ENCODE measurements at regions not wholly inside any gene's neighbourhood (a gene's known extent, or its start where the extent isn't known, plus 50 kb on each side); places are given as distances from the start of the nearest gene placed in this dataset.

GRCh38 chr2:20137884-20138283 is 86.5 kb upstream of the LAPTM4A start:
- DNase-seq = no peak
- H3K4me3 ChIP-seq = no peak overlapping the region
- no peaks in the 10 kb centered on the region for H3K9me3 ChIP-seq (replicated peaks)
- no peaks in the 10 kb centered on the region for H3K36me3 ChIP-seq
- H3K4me1 ChIP-seq = no peaks in the 10 kb centered on the region
- intact Hi-C loops (cut with micrococcal nuclease) = no loop called here
- H3K27me3 ChIP-seq (ENCODE audit: low read depth) = peaks cover 22% of the 10 kb centered on the region
- no peak overlapping the region for H3K27ac ChIP-seq (replicated peaks)
- TF ChIP-seq CTCF (IDR thresholded peaks at IDR 0.05; ENCODE audit: borderline replicate concordance) = no peak

- H3K9me3 ChIP-seq (replicated peaks) = no peaks in the 10 kb centered on the region
- DNase-seq = no peak
- H3K27ac ChIP-seq (replicated peaks) = no peak overlapping the region
- H3K4me1 ChIP-seq = no peaks in the 10 kb centered on the region
- no peak for TF ChIP-seq CTCF (IDR thresholded peaks at IDR 0.05; ENCODE audit: borderline replicate concordance)
- H3K36me3 ChIP-seq = no peaks in the 10 kb centered on the region
- intact Hi-C loops (cut with micrococcal nuclease) = no loop called here
- peaks cover 26% of the 10 kb centered on the region for H3K27me3 ChIP-seq (ENCODE audit: low read depth)
- H3K4me3 ChIP-seq = no peak overlapping the region
Observed at GRCh38 chr2:20137131-20137571, 85.7 kb upstream of the LAPTM4A start.

GRCh38 chr2:20136149-20136548 is 84.7 kb upstream of the LAPTM4A start:
- Histone ChIP-seq H3K9me3 (replicated peaks) (no peaks in the 10 kb centered on the region), H3K4me1 (no peaks in the 10 kb centered on the region), H3K27me3 (ENCODE audit: low read depth) (peaks cover 26% of the 10 kb centered on the region), H3K36me3 (no peaks in the 10 kb centered on the region), H3K4me3 (no peak overlapping the region), H3K27ac (replicated peaks) (no peak overlapping the region)
- intact Hi-C loops (cut with micrococcal nuclease) = no loop called here
- no peak for DNase-seq
- TF ChIP-seq CTCF (IDR thresholded peaks at IDR 0.05; ENCODE audit: borderline replicate concordance) = no peak

GRCh38 chr2:20135631-20136050 is 84.2 kb upstream of the LAPTM4A start:
- no peak overlapping the region for H3K27ac ChIP-seq (replicated peaks)
- H3K4me3 ChIP-seq = no peak overlapping the region
- no peaks in the 10 kb centered on the region for H3K4me1 ChIP-seq
- H3K27me3 ChIP-seq (ENCODE audit: low read depth) = peaks cover 26% of the 10 kb centered on the region
- peak; percentile 69 for TF ChIP-seq CTCF (IDR thresholded peaks at IDR 0.05; ENCODE audit: borderline replicate concordance)
- no peaks in the 10 kb centered on the region for H3K36me3 ChIP-seq
- DNase-seq = peak; percentile 44
- intact Hi-C loops (cut with micrococcal nuclease) = no loop called here
- H3K9me3 ChIP-seq (replicated peaks) = no peaks in the 10 kb centered on the region

GRCh38 chr2:20132990-20133535 is 81.6 kb upstream of the LAPTM4A start:
- intact Hi-C loops (cut with micrococcal nuclease) = no loop called here
- H3K4me3 ChIP-seq = no peak overlapping the region
- no peak for TF ChIP-seq CTCF (IDR thresholded peaks at IDR 0.05; ENCODE audit: borderline replicate concordance)
- H3K27ac ChIP-seq (replicated peaks) = no peak overlapping the region
- no peak for DNase-seq
- H3K27me3 ChIP-seq (ENCODE audit: low read depth) = peaks cover 26% of the 10 kb centered on the region
- no peaks in the 10 kb centered on the region for H3K4me1 ChIP-seq
- no peaks in the 10 kb centered on the region for H3K36me3 ChIP-seq
- no peaks in the 10 kb centered on the region for H3K9me3 ChIP-seq (replicated peaks)
